Activated naive CD4-positive, alpha-beta T cell treated with Interleukin-2 at 50 U/mL for 16 hours (primary cell): ENCODE measurements at regions not wholly inside any gene's neighbourhood (a gene's known extent, or its start where the extent isn't known, plus 50 kb on each side); places are given as distances from the start of the nearest gene placed in this dataset.
A peak's percentile ranks its signal among the peaks of the same experiment; 100 is the strongest.

Experiments used
- DNase-seq: peaks from one replicate; pipeline ENCODE4 v3.0.0-alpha.2; 2020

DNA sequence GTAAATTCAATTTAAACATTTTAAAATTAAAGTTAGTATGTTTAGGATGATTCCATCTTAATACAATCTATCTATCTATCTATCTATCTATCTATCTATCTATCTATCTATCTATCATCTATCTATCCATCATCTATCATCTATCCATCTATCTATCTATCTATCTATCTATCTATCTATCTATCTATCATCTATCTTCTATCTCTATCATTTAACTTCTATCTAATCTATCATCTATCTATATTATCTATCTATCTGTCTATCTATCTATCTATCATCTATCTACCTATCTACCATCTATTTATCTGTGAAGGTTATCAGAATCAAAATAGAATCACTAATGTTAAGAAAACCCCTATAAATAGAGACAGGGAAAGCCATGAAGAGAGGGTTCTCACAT is 78.3 kb downstream of the RAMP3 start:
- no peak for DNase-seq

GRCh38 chr7:45236666-45237065 is 79.1 kb downstream of the RAMP3 start:
- no peak for DNase-seq

DNA sequence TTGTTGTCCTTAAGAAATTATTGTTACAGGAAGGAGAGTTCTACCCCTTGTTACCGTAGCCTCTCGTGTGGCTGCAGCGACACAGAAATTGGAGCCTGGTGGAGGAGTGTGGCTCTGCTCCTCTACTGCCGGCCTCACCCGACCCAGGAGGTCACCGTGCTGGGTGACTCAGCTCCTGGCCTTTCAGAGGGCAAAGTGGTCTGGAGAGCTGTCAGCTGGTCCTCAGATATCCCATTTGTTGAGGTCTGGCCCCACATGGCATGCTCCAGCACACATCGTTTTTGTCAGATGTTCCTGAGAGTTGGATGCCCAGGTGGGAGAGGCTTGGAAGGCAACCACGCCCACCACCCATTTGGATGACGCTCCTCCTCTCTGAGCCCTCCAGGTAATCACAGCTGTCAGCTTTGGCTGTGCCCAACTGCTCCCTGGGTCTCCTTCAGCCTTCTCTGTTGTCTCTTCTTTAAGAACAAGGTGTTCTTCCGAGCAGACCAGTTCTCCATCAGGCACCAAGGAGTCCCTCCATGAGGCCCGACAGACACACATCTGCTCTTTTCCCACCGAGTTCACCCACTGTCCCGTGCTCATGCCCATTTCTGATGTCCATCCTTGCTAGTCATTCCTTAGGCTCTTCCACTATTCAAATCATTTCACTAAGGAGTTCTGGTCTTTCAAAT is 80.3 kb downstream of the RAMP3 start:
- no peak for DNase-seq

DNA sequence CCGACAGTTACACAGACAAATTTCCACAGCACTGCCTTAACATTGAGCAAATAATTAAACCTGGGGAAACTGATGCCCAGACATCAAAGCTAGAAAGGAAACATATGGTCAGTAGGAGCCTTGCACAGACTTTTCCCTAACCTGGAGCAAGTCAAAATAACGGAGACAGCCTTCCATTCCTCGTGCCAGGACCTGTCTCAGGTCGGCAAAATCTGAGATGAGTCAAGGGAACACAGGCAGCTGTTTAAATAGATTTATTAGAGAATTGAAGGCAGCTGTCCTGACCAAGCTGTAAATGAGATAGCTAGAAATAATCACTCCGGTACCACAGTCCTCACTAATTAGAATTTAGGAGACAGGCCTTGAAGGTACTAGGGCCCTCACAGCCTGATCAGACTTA is 81.2 kb downstream of the RAMP3 start:
- no peak for DNase-seq

GRCh38 chr7:45239486-45239885 is 81.9 kb downstream of the RAMP3 start:
- no peak for DNase-seq

- DNase-seq: no peak
These were observed 82.7 kb downstream of the RAMP3 start for GRCh38 chr7:45240273-45240771.

- no peak for DNase-seq
These were observed 83.3 kb downstream of the RAMP3 start for GRCh38 chr7:45240926-45241325.

- no peak for DNase-seq
These were observed 83.9 kb downstream of the RAMP3 start for GRCh38 chr7:45241339-45242109.

GRCh38 chr7:45242261-45242660 is 84.7 kb downstream of the RAMP3 start:
- DNase-seq: no peak

GRCh38 chr7:45242698-45243097 is 85.1 kb downstream of the RAMP3 start:
- no peak for DNase-seq

GRCh38 chr7:45244981-45245380 is 87.4 kb downstream of the RAMP3 start:
- DNase-seq: no peak

GRCh38 chr7:45246339-45246738 is 88.7 kb downstream of the RAMP3 start:
- DNase-seq: no peak

DNA sequence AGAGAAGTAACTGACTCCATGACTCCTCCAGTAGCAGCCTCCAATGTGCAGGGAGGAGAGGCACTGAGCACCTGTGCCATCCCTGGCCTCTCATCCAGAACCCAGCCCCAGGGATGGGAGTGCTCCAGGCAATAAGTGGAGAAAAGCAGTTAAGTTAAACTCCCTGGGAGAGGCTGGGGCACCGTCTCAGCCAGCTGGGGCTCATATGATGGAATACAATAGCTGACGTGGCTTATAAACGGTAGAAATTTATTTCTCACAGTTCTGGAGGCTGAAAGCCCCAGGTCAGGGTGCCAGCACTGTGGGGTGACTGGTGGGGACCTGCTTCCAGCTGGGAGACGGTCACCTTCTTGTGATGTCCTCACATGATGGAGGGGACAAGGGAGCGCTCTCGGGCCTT is 94.7 kb downstream of the RAMP3 start:
- DNase-seq: no peak

DNA sequence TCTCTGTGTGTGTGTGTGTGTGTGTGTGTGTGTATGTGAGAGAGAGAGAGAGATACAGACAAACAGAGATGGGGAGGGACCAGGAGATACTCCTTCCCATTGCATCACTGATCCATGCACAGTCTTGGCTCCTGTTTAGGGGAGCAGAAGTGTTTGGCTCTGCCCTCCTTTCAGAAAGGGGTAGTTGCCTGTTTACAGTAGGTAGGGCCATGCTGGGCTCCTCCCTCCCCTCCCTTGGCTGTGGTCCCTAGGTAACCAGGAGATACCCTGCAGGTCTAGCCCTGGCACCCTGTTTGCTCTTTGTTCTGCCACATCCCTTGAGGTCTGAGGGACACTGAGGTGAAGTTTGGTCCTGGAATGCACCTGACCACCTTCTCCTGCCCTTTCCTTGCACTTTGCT is 95.3 kb downstream of the RAMP3 start:
- no peak for DNase-seq

DNA sequence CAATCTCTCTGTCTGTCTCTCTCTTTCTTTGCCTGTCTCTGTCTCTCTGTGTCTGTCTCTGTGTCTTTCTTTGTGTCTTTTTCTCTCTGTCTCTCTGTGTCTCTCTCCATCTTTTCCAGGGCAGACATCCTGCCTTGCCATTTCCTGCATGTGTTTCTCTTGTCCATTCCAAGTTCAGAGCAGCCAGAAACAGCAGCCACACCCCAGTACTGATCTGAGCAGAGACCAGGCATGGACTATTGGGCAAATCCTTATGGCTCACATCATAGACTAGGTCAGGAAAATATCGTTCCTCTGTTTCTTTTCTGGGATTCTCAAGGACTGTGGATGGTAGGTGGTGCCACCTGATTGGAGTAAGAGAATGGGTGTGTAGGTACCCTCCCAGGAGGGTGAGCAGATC is 95.8 kb downstream of the RAMP3 start:
- no peak for DNase-seq

DNA sequence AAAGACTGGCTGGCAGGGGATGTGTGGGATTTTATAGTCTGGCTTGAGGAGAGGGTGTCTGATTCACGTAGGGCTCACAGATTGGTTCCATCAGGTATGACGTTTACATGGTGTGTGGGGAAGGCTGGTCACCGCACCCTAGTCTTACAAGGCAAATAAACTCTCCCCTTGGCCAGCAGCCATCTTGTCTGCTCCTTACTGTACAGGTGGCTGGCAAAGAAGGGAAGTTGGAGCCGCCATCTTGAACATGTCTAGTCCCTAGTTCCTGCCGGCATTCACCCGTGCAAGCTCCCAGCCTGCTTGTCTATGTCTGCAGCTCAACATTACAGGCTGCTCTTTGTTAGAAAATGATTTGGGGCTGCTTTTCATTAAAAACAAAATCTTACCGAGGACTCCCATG is 97.6 kb downstream of the RAMP3 start:
- DNase-seq: no peak

GRCh38 chr7:45256309-45256708 is 98.7 kb downstream of the RAMP3 start:
- no peak for DNase-seq

DNA sequence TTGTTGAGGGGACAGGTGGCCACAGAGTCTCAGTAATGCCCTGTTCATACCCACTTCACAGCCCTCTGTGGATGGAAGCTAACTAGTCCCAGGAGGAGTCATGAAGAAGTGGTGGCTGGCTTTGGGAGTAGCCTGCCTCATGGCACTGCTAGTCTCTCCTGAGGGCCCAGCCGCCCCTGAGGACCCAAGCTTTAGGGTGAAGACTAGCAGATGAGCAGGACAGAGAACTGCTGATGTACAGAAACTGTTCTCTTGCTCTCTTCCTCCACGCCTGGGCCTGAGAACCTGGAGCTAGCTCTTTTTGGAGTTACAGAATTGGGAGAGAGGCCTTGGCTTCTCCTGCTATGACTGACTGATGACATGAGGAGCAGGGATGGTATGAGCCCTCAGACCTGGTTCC is 99.2 kb downstream of the RAMP3 start:
- DNase-seq: no peak

DNA sequence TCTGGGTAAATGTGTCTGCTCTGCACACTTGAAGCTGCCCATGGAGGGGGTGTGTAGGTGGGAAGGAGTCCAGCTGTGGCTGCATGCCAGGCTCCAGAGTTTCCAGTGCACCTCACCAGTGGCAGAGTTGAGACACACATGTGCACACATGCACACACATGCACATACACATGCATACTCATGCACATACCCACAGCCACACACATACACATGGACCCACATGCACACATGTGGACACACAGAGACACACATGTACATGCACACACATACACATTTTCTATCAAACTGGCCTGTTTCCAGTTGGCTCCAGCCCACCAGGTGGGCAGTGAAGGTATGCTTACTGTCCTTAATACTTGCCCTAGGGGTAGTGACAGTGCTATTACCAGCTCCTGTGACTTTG is 99.7 kb downstream of the RAMP3 start:
- DNase-seq: no peak

- no peak for DNase-seq
These were observed 101.1 kb downstream of the RAMP3 start for GRCh38 chr7:45258533-45259226.

DNA sequence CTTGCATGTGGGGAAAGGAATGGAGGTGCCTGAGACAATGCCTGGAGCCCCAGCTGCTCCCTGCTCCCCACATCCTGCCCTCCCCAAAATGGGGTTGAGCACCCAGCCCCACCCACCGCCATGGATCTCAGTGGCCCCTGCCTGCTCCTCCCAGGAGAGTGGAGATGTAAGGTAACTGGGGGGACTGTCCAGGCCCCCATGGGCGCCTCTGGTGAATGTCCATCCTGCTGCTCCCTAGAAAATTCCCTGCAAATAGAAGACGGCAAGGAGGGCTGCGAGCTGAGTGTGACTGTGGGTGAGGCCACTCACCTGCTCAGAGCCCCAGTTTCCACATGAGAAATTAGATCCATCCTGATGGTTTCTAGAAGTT is 101.6 kb downstream of the RAMP3 start:
- no peak for DNase-seq

DNA sequence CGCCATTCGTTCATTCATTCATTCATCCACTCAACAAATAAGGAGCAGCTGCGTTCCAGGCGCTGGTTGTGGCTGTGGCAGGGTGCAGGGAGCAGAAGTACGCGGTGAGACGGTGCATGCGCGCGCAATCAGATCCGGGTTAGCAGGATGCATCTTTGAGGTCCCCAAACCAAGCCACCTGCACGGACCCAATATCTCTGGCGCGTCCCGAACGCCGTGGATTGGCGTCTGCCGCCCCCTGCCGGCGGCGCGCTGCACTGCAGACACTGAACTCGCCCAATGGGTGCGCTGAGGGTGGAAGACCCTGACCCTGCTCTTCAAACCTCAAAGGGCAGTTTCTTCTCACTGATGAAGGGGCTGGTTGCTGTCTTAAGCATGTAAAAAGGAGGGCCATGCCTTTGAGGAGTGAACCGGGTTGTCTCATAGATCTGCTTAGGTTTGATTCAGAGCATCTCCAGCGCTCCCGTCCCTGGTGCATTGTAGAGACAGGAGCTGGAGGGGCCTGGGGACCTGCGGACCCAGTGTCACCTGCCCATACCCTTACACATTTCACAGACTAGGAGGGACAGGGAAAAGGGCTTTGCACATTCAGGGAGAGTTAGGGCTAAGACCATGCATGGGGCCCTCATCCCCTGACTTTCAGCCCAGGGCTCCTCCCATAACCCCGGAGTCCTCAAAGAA is 102.5 kb downstream of the RAMP3 start:
- peak; percentile 75 for DNase-seq

DNA sequence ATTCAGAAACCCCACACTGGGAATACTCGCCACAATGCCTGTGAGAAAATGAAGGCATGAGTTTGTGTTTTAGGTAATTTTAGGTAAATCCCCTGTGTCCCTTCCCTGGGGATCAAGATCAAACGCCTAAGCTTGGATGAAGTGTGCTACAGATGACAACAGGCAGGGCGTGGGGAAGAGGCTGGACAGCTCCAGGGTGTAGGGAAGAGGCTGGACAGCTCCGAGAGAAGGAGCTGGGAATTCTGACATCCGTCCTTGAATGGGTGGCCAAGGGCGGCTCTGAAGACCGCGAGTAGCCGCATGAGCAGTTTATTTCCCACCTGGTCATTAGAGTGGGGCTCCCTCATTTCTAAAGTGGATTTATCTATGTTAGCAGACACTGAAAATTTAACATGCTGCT is 109.7 kb downstream of the RAMP3 start:
- no peak for DNase-seq
